H1 (cell line): ENCODE measurements at regions not wholly inside any gene's neighbourhood (a gene's known extent, or its start where the extent isn't known, plus 50 kb on each side); places are given as distances from the start of the nearest gene placed in this dataset.

Experiments
- ATF2 ChIP-seq: IDR thresholded peaks from 2 replicates; pipeline ENCODE4 v1.6.1; 2012; ENCODE audit warnings: low read length, inconsistent platforms
- CHD7 ChIP-seq: fragments of 300-600 bp; sonication (generic); IDR thresholded peaks from 2 replicates; pipeline ENCODE4 v1.7.1; 2012; ENCODE audit warnings: low read length, moderate library complexity, mild to moderate bottlenecking, inconsistent platforms; ENCODE audit not compliant: insufficient replicate concordance
- CTBP2 ChIP-seq: IDR thresholded peaks from 2 replicates; pipeline ENCODE4 v1.7.0; 2011; ENCODE audit warnings: borderline replicate concordance, mild to moderate bottlenecking, moderate library complexity, mixed read lengths, low read length; ENCODE audit not compliant: insufficient read depth, insufficient read length
- EP300 ChIP-seq, 2 experiments: IDR thresholded peaks; 1 replicate in 1 of 2; 2 replicates in 1 of 2; pipeline ENCODE4 v1.6.1; 2011 to 2012; ENCODE audit warnings: low read depth in 2 of 2, low read length in 2 of 2, mild to moderate bottlenecking in 2 of 2, borderline replicate concordance in 1 of 2, inconsistent platforms in 1 of 2, moderate library complexity in 1 of 2
- HDAC6 ChIP-seq: IDR thresholded peaks from one replicate; pipeline ENCODE4 v1.7.1; 2012; ENCODE audit warnings: low read depth, mild to moderate bottlenecking, inconsistent platforms, low read length, moderate library complexity
- JUN ChIP-seq: IDR thresholded peaks from 2 replicates; pipeline ENCODE4 v1.6.1; 2011; ENCODE audit warnings: low read depth, mild to moderate bottlenecking, improper control_type of control experiment, low read length
- SP4 ChIP-seq: IDR thresholded peaks from 2 replicates; pipeline ENCODE4 v1.6.1; 2012; ENCODE audit warnings: low read length, inconsistent platforms
- SRF ChIP-seq: IDR thresholded peaks from 2 replicates; pipeline ENCODE4 v1.6.1; 2011; ENCODE audit warnings: mild to moderate bottlenecking, low read depth, low read length, moderate library complexity
- ZNF274 ChIP-seq: IDR thresholded peaks from 2 replicates; pipeline ENCODE4 v1.7.0; 2012; ENCODE audit warnings: low read length, borderline replicate concordance; ENCODE audit errors: extremely low read depth

GRCh38 chr4:138056541-138056940 lies 185.6 kb downstream of the SLC7A11 start (continued):
- no peak for TF ChIP-seq CHD7
- no peak for TF ChIP-seq ZNF274
- TF ChIP-seq EP300 (IDR thresholded peaks at IDR 0.05; ENCODE audit: borderline replicate concordance in 1 of 2, low read depth in 2 of 2, low read length in 2 of 2): no peak
- no peak for TF ChIP-seq SRF
- TF ChIP-seq CTBP2: no peak
- no peak for TF ChIP-seq HDAC6
- no peak for TF ChIP-seq ATF2
- no peak for TF ChIP-seq JUN
- TF ChIP-seq SP4: no peak
